Astrocyte (in vitro differentiated cells and primary cell): ENCODE measurements at regions not wholly inside any gene's neighbourhood (a gene's known extent, or its start where the extent isn't known, plus 50 kb on each side); places are given as distances from the start of the nearest gene placed in this dataset.

ENCODE experiments used
- DNase-seq: peaks from one replicate; pipeline ENCODE4 v3.0.0-alpha.2; 2010; ENCODE audit warnings: low read depth
- FAIRE-seq: peaks from 2 replicates; lab custom pipeline; 2011; peaks lifted over from hg19 to GRCh38; lab: Jason Lieb, UNC
- H2AFZ ChIP-seq: 2 replicates; pipeline ENCODE4 v1.6.0; 2012; ENCODE audit warnings: low read depth, low read length, inconsistent platforms
- H3K27ac ChIP-seq: 2 replicates; pipeline ENCODE4 v1.5.1; 2011; ENCODE audit warnings: low read depth, low read length, inconsistent platforms
- H3K27me3 ChIP-seq: 2 replicates; pipeline ENCODE4 v1.6.0; 2011; ENCODE audit warnings: low read length, inconsistent platforms; ENCODE audit not compliant: insufficient read depth
- H3K36me3 ChIP-seq: 2 replicates; pipeline ENCODE4 v1.5.1; 2011; ENCODE audit warnings: low read length, inconsistent platforms; ENCODE audit not compliant: insufficient read depth
- H3K4me1 ChIP-seq: 2 replicates; pipeline ENCODE4 v1.5.1; 2011; ENCODE audit warnings: low read length, inconsistent platforms; ENCODE audit not compliant: insufficient read depth
- H3K4me2 ChIP-seq: 2 replicates; pipeline ENCODE4 v1.6.0; 2012; ENCODE audit warnings: low read length, inconsistent platforms
- H3K4me3 ChIP-seq: 2 replicates; pipeline ENCODE4 v1.5.1; 2011; ENCODE audit warnings: low read depth, mild to moderate bottlenecking, low read length, inconsistent platforms; ENCODE audit not compliant: insufficient read depth
- H3K79me2 ChIP-seq: 2 replicates; pipeline ENCODE4 v1.6.0; 2012; ENCODE audit warnings: mild to moderate bottlenecking, low read length, inconsistent platforms; ENCODE audit not compliant: insufficient read depth
- H3K9ac ChIP-seq: 2 replicates; pipeline ENCODE4 v1.6.0; 2012; ENCODE audit warnings: mild to moderate bottlenecking, low read length, inconsistent platforms
- H3K9me3 ChIP-seq: 2 replicates; pipeline ENCODE4 v1.5.1; 2012; ENCODE audit warnings: low read depth, mild to moderate bottlenecking, low read length, inconsistent platforms; ENCODE audit not compliant: insufficient read depth
- H4K20me1 ChIP-seq: 2 replicates; pipeline ENCODE4 v1.6.0; 2012; ENCODE audit warnings: low read length, inconsistent platforms; ENCODE audit not compliant: insufficient read depth
- H3K27ac Mint-ChIP-seq: one replicate; pipeline ENCODE4 v1.8.0; 2021; ENCODE audit warnings: mild to moderate bottlenecking, mixed read lengths; ENCODE audit not compliant: unreplicated experiment
- H3K27me3 Mint-ChIP-seq: one replicate; pipeline ENCODE4 v1.8.0; 2021; ENCODE audit warnings: low read depth, mixed read lengths; ENCODE audit not compliant: unreplicated experiment
- H3K36me3 Mint-ChIP-seq: one replicate; pipeline ENCODE4 v1.8.0; 2021; ENCODE audit warnings: low read depth, mixed read lengths; ENCODE audit not compliant: unreplicated experiment
- H3K4me1 Mint-ChIP-seq: one replicate; pipeline ENCODE4 v1.8.0; 2021; ENCODE audit warnings: low read depth, mixed read lengths; ENCODE audit not compliant: unreplicated experiment
- H3K4me3 Mint-ChIP-seq: one replicate; pipeline ENCODE4 v1.8.0; 2021; ENCODE audit warnings: mild to moderate bottlenecking, moderate library complexity, mixed read lengths; ENCODE audit not compliant: unreplicated experiment
- H3K9me3 Mint-ChIP-seq: one replicate; pipeline ENCODE4 v1.8.0; 2021; ENCODE audit warnings: mild to moderate bottlenecking, mixed read lengths; ENCODE audit not compliant: unreplicated experiment
- CTCF ChIP-seq: IDR thresholded peaks from 2 replicates; pipeline ENCODE4 v1.5.1; 2011; ENCODE audit warnings: low read depth, mild to moderate bottlenecking, inconsistent platforms, low read length, moderate library complexity; ENCODE audit not compliant: insufficient read depth
- EZH2 ChIP-seq: IDR thresholded peaks from 2 replicates; pipeline ENCODE4 v1.6.1; 2012; ENCODE audit warnings: mild to moderate bottlenecking, low read length, inconsistent platforms; ENCODE audit not compliant: insufficient read depth

- no peak overlapping the region for H3K4me3 ChIP-seq
Observed at GRCh38 chr5:109482748-109483147, 73.0 kb upstream of the PJA2 start.

GRCh38 chr5:109479260-109479860 is 69.6 kb upstream of the PJA2 start:
- Mint-ChIP-seq H3K36me3 (no peaks in the 10 kb centered on the region), H3K9me3 (no peaks in the 10 kb centered on the region), H3K27me3 (no peaks in the 10 kb centered on the region), H3K27ac (no peak overlapping the region), H3K4me3 (no peak overlapping the region), H3K4me1 (no peaks in the 10 kb centered on the region)
- H3K9ac ChIP-seq, result no peak overlapping the region
- no peak overlapping the region for H2AFZ ChIP-seq
- H3K27ac ChIP-seq, result no peak overlapping the region
- no peak overlapping the region for H3K4me3 ChIP-seq
- no peaks in the 10 kb centered on the region for H4K20me1 ChIP-seq
- DNase-seq (no peak), FAIRE-seq (peak; percentile 39)
- TF ChIP-seq EZH2, result no peak
- TF ChIP-seq CTCF, result peak; percentile 42
- no peaks in the 10 kb centered on the region for H3K27me3 ChIP-seq
- no peaks in the 10 kb centered on the region for H3K79me2 ChIP-seq
- no peaks in the 10 kb centered on the region for H3K9me3 ChIP-seq
- H3K4me1 ChIP-seq, result no peaks in the 10 kb centered on the region
- H3K36me3 ChIP-seq, result no peaks in the 10 kb centered on the region
- no peak overlapping the region for H3K4me2 ChIP-seq

More at GRCh38 chr5:109482748-109483147, 73.0 kb upstream of the PJA2 start:
- Mint-ChIP-seq H3K36me3 (no peaks in the 10 kb centered on the region), H3K9me3 (peaks cover 7% of the 10 kb centered on the region), H3K27me3 (peaks cover 4% of the 10 kb centered on the region), H3K4me1 (no peaks in the 10 kb centered on the region), H3K27ac (no peak overlapping the region), H3K4me3 (no peak overlapping the region)
- Histone ChIP-seq H3K9ac (no peak overlapping the region), H4K20me1 (no peaks in the 10 kb centered on the region), H3K9me3 (no peaks in the 10 kb centered on the region), H3K36me3 (no peaks in the 10 kb centered on the region), H3K79me2 (no peaks in the 10 kb centered on the region), H3K4me1 (no peaks in the 10 kb centered on the region), H3K27me3 (no peaks in the 10 kb centered on the region), H3K4me2 (no peak overlapping the region), H3K27ac (no peak overlapping the region), H2AFZ (no peak overlapping the region)
- DNase-seq (no peak), FAIRE-seq (no peak)
- TF ChIP-seq EZH2, result no peak
- no peak for TF ChIP-seq CTCF

GRCh38 chr5:109478830-109479229 is 69.1 kb upstream of the PJA2 start:
- DNase-seq (no peak), FAIRE-seq (no peak)
- no peak overlapping the region for H3K4me3 Mint-ChIP-seq
- no peaks in the 10 kb centered on the region for H3K9me3 Mint-ChIP-seq
- Histone ChIP-seq H4K20me1 (no peaks in the 10 kb centered on the region), H3K4me2 (no peak overlapping the region), H3K4me1 (no peaks in the 10 kb centered on the region), H3K36me3 (no peaks in the 10 kb centered on the region), H3K27me3 (no peaks in the 10 kb centered on the region), H3K79me2 (no peaks in the 10 kb centered on the region), H3K27ac (no peak overlapping the region), H2AFZ (no peak overlapping the region), H3K9ac (no peak overlapping the region), H3K9me3 (no peaks in the 10 kb centered on the region), H3K4me3 (no peak overlapping the region)
- no peak overlapping the region for H3K27ac Mint-ChIP-seq
- TF ChIP-seq EZH2 (no peak), CTCF (no peak)
- no peaks in the 10 kb centered on the region for H3K4me1 Mint-ChIP-seq
- no peaks in the 10 kb centered on the region for H3K36me3 Mint-ChIP-seq
- no peaks in the 10 kb centered on the region for H3K27me3 Mint-ChIP-seq
